H9 (cell line): ENCODE measurements at regions not wholly inside any gene's neighbourhood (a gene's known extent, or its start where the extent isn't known, plus 50 kb on each side); places are given as distances from the start of the nearest gene placed in this dataset.

ENCODE experiments used
- DNase-seq: peaks from one replicate; pipeline ENCODE4 v3.0.0-alpha.2; 2017
- H2AFZ ChIP-seq: one replicate; pipeline ENCODE4 v1.6.1; 2013; ENCODE audit warnings: mild to moderate bottlenecking, low read length, control low read depth, moderate library complexity
- H2AK5ac ChIP-seq: 2 replicates; pipeline ENCODE4 v1.6.1; 2013; ENCODE audit warnings: low read length, control low read depth, mixed read lengths; ENCODE audit not compliant: insufficient read length
- H2BK120ac ChIP-seq: one replicate; pipeline ENCODE4 v1.6.1; 2013; ENCODE audit warnings: low read depth, mild to moderate bottlenecking, low read length, control low read depth, inconsistent platforms; ENCODE audit not compliant: poor library complexity, severe bottlenecking
- H2BK12ac ChIP-seq: 2 replicates; pipeline ENCODE4 v1.6.1; 2013; ENCODE audit warnings: low read length, control low read depth, mixed read lengths, low read depth; ENCODE audit not compliant: insufficient read length
- H2BK15ac ChIP-seq: 2 replicates; pipeline ENCODE4 v1.6.1; 2013; ENCODE audit warnings: low read depth, low read length, control low read depth
- H2BK20ac ChIP-seq: one replicate; pipeline ENCODE4 v1.6.1; 2013; ENCODE audit warnings: low read depth, mild to moderate bottlenecking, low read length, control low read depth, inconsistent platforms; ENCODE audit not compliant: poor library complexity, severe bottlenecking
- H2BK5ac ChIP-seq: 2 replicates; pipeline ENCODE4 v1.6.1; 2013; ENCODE audit warnings: low read length, control low read depth, mixed read lengths; ENCODE audit not compliant: insufficient read length
- H3K14ac ChIP-seq: 2 replicates; pipeline ENCODE4 v1.6.1; 2013; ENCODE audit warnings: low read length, control low read depth; ENCODE audit not compliant: insufficient read depth
- H3K18ac ChIP-seq: 2 replicates; pipeline ENCODE4 v1.6.1; 2013; ENCODE audit warnings: low read depth, mild to moderate bottlenecking, mixed read lengths, low read length, control low read depth; ENCODE audit not compliant: insufficient read length
- H3K23ac ChIP-seq: 2 replicates; pipeline ENCODE4 v1.6.1; 2013; ENCODE audit warnings: low read length, control low read depth, mixed read lengths, low read depth; ENCODE audit not compliant: insufficient read length
- H3K23me2 ChIP-seq: 2 replicates; pipeline ENCODE4 v1.6.1; 2013; ENCODE audit warnings: low read depth, mild to moderate bottlenecking, mixed read lengths, low read length, control low read depth; ENCODE audit not compliant: insufficient read length, poor library complexity, severe bottlenecking
- H3K27ac ChIP-seq: 2 replicates; pipeline ENCODE4 v1.5.1; 2013; ENCODE audit warnings: low read length, control low read depth, mixed read lengths, low read depth; ENCODE audit not compliant: insufficient read length
- H3K27me3 ChIP-seq: 2 replicates; pipeline ENCODE4 v1.6.1; 2013; ENCODE audit warnings: low read length, control low read depth, inconsistent platforms; ENCODE audit not compliant: insufficient read depth
- H3K4ac ChIP-seq: 2 replicates; pipeline ENCODE4 v1.6.1; 2013; ENCODE audit warnings: low read depth, mild to moderate bottlenecking, control low read depth, inconsistent platforms, low read length, moderate library complexity
- H3K4me1 ChIP-seq: 2 replicates; pipeline ENCODE4 v1.6.1; 2013; ENCODE audit warnings: low read length, control low read depth, inconsistent platforms; ENCODE audit not compliant: insufficient read depth
- H3K4me2 ChIP-seq: 2 replicates; pipeline ENCODE4 v1.6.1; 2013; ENCODE audit warnings: low read length, control low read depth, mixed read lengths; ENCODE audit not compliant: insufficient read length, insufficient read depth
- H3K56ac ChIP-seq: 2 replicates; pipeline ENCODE4 v1.6.1; 2013; ENCODE audit warnings: low read depth, mild to moderate bottlenecking, mixed read lengths, low read length, control low read depth; ENCODE audit not compliant: insufficient read length
- H3K79me1 ChIP-seq: 2 replicates; pipeline ENCODE4 v1.6.1; 2013; ENCODE audit warnings: low read depth, mild to moderate bottlenecking, moderate library complexity, low read length, control low read depth, inconsistent platforms; ENCODE audit not compliant: insufficient read depth, poor library complexity, severe bottlenecking
- H3K79me2 ChIP-seq: 2 replicates; pipeline ENCODE4 v1.6.1; 2013; ENCODE audit warnings: low read length, control low read depth, inconsistent platforms; ENCODE audit not compliant: insufficient read depth
- H3K9ac ChIP-seq: 2 replicates; pipeline ENCODE4 v1.6.1; 2013; ENCODE audit warnings: low read length, control low read depth, mixed read lengths; ENCODE audit not compliant: insufficient read length; ENCODE audit errors: extremely low read depth
- H3K9me3 ChIP-seq: one replicate; pipeline ENCODE4 v1.6.1; 2013; ENCODE audit warnings: low read depth, low read length, inconsistent platforms; ENCODE audit not compliant: control insufficient read depth
- H3T11ph ChIP-seq: one replicate; pipeline ENCODE4 v1.6.1; 2013; ENCODE audit warnings: mild to moderate bottlenecking, low read length, control low read depth, inconsistent platforms
- H4K20me1 ChIP-seq: one replicate; pipeline ENCODE4 v1.6.1; 2013; ENCODE audit not compliant: control insufficient read depth, insufficient read length, insufficient read depth
- H4K5ac ChIP-seq: 2 replicates; pipeline ENCODE4 v1.6.1; 2013; ENCODE audit warnings: low read depth, mild to moderate bottlenecking, mixed read lengths, low read length, control low read depth; ENCODE audit not compliant: insufficient read length
- H4K8ac ChIP-seq: replicated peaks from 2 replicates; pipeline ENCODE4 v1.6.1; 2013; ENCODE audit warnings: low read length, control low read depth, mixed read lengths, low read depth; ENCODE audit not compliant: insufficient read length
- H4K91ac ChIP-seq: 2 replicates; pipeline ENCODE4 v1.6.1; 2013; ENCODE audit warnings: low read depth, mild to moderate bottlenecking, moderate library complexity, mixed read lengths, low read length, control low read depth; ENCODE audit not compliant: insufficient read length
- H3K27ac Mint-ChIP-seq, 3 experiments: 2 replicates in 2 of 3; 3 replicates in 1 of 3; pipeline ENCODE4 v1.8.0; 2020 to 2021; ENCODE audit warnings: mixed read lengths in 3 of 3, mild to moderate bottlenecking in 1 of 3, moderate library complexity in 1 of 3
- H3K27me3 Mint-ChIP-seq: 2 replicates; pipeline ENCODE4 v1.8.0; 2021; ENCODE audit warnings: low read depth, mild to moderate bottlenecking, moderate library complexity, mixed read lengths
- H3K36me3 Mint-ChIP-seq, 3 experiments: 2 replicates in 2 of 3; 3 replicates in 1 of 3; pipeline ENCODE4 v1.8.0; 2020 to 2021; ENCODE audit warnings: low read depth in 3 of 3, mixed read lengths in 3 of 3; ENCODE audit not compliant: insufficient read depth in 1 of 3
- H3K4me1 Mint-ChIP-seq, 2 experiments: 2 replicates each; pipeline ENCODE4 v1.8.0; 2020; ENCODE audit warnings: mixed read lengths in 2 of 2
- H3K4me3 Mint-ChIP-seq, 2 experiments: 2 replicates in 1 of 2; 3 replicates in 1 of 2; pipeline ENCODE4 v1.8.0; 2020 to 2021; ENCODE audit warnings: mild to moderate bottlenecking in 2 of 2, mixed read lengths in 2 of 2, moderate library complexity in 1 of 2
- H3K9me3 Mint-ChIP-seq, 2 experiments: 2 replicates in 1 of 2; 3 replicates in 1 of 2; pipeline ENCODE4 v1.8.0; 2020; ENCODE audit warnings: mild to moderate bottlenecking in 2 of 2, mixed read lengths in 2 of 2, moderate library complexity in 1 of 2
- CTCF ChIP-seq: fragments of 200-600 bp; sonication (generic); conservative IDR thresholded peaks from 3 replicates; pipeline ENCODE4 v1.8.0; 2021; ENCODE audit warnings: antibody characterized with exemption, mild to moderate bottlenecking
- WGBS: extraction: QIAGEN DNeasy Blood & Tissue Kit; methylation state at CpG from one replicate; pipeline ENCODE4 v1.1.7; 2013; ENCODE audit warnings: missing lambda C conversion rate, low lambda C conversion rate, mixed read lengths; ENCODE audit not compliant: insufficient read length; ENCODE audit errors: extremely low coverage; 5-methylcytosine and 5-hydroxymethylcytosine counted together

- H4K20me1 ChIP-seq = no peaks in the 10 kb centered on the region
- H3K36me3 Mint-ChIP-seq = peaks cover 0 to under 1% (median 0%) of the 10 kb centered on the region in 3 experiments; a peak in 3 of 7 replicates
- no peak overlapping the region for H3K4me3 Mint-ChIP-seq
- H3K27ac Mint-ChIP-seq = peak overlapping the region in 2 of 3 experiments; percentile 5 to 25; a peak in 2 of 7 replicates
- no peak overlapping the region for H3T11ph ChIP-seq
- no peak overlapping the region for H3K9ac ChIP-seq
- H2AK5ac ChIP-seq = no peak overlapping the region
- no peak overlapping the region for H3K14ac ChIP-seq
- no peak overlapping the region for H4K5ac ChIP-seq
- H2BK15ac ChIP-seq = no peak overlapping the region
- H4K8ac ChIP-seq = no peak overlapping the region
- no peak overlapping the region for H3K4me2 ChIP-seq
- no peak overlapping the region for H3K23ac ChIP-seq
- H2BK5ac ChIP-seq = no peak overlapping the region
- H3K9me3 Mint-ChIP-seq = peaks cover under 1% of the 10 kb centered on the region in 2 experiments; a peak in 1 of 5 replicates
- no peak overlapping the region for H2BK120ac ChIP-seq
- H3K79me2 ChIP-seq = no peaks in the 10 kb centered on the region
- H3K56ac ChIP-seq = no peak overlapping the region
- no peaks in the 10 kb centered on the region for H3K23me2 ChIP-seq
- no peak overlapping the region for H3K4ac ChIP-seq
- H3K27me3 Mint-ChIP-seq = no peaks in the 10 kb centered on the region
- no peak overlapping the region for H2BK20ac ChIP-seq
- no peak for DNase-seq
- H4K91ac ChIP-seq = no peak overlapping the region
- H3K79me1 ChIP-seq = no peaks in the 10 kb centered on the region
- no peaks in the 10 kb centered on the region for H3K4me1 ChIP-seq
- H3K27ac ChIP-seq = no peak overlapping the region
- no peaks in the 10 kb centered on the region for H3K9me3 ChIP-seq
- WGBS = no CpG with 5 or more reads among the region's 12 CpGs
- TF ChIP-seq CTCF = no peak
- H2BK12ac ChIP-seq = no peak overlapping the region
- no peak overlapping the region for H2AFZ ChIP-seq
- H3K27me3 ChIP-seq = no peaks in the 10 kb centered on the region
- H3K4me1 Mint-ChIP-seq = peaks cover 15 to 17% of the 10 kb centered on the region in 2 experiments
- H3K18ac ChIP-seq = no peak overlapping the region
Observed at GRCh38 chr7:22598318-22598920, 98.4 kb upstream of the STEAP1B start.
